ENCODE measurements at regions not wholly inside any gene's neighbourhood (a gene's known extent, or its start where the extent isn't known, plus 50 kb on each side); places are given as distances from the start of the nearest gene placed in this dataset.

- no peak for TF ChIP-seq CTCF (IDR thresholded peaks at IDR 0.05)
- no peak for TF ChIP-seq POLR2A (IDR thresholded peaks at IDR 0.05)
Observed at GRCh38 chr4:66284991-66285451, 614.7 kb upstream of the EPHA5 start.
